NCI-H2227 (cell line): ENCODE measurements at regions not wholly inside any gene's neighbourhood (a gene's known extent, or its start where the extent isn't known, plus 50 kb on each side); places are given as distances from the start of the nearest gene placed in this dataset.

ENCODE experiments used
- DNase-seq: peaks from one replicate; lab custom pipeline; 2025; ENCODE audit not compliant: unreplicated experiment; lab: John Stamatoyannopoulos, UW

GRCh38 chr9:108618906-108619550 lies 236.8 kb downstream of the ACTL7B start:
- DNase-seq = no peak

- no peak for DNase-seq
Measured at GRCh38 chr9:108617676-108618075, 238.1 kb downstream of the ACTL7B start.

- no peak for DNase-seq
Measured at GRCh38 chr9:108615152-108615551, 240.6 kb downstream of the ACTL7B start.

GRCh38 chr9:108612513-108612912 lies 243.3 kb downstream of the ACTL7B start:
- DNase-seq = no peak

- no peak for DNase-seq
Measured at GRCh38 chr9:108609897-108610253, 245.9 kb downstream of the ACTL7B start.

- no peak for DNase-seq
Measured at GRCh38 chr9:108609227-108609896, 246.4 kb downstream of the ACTL7B start.

- no peak for DNase-seq
Measured at GRCh38 chr9:108607607-108608006, 248.2 kb downstream of the ACTL7B start.

GRCh38 chr9:108606401-108606800 lies 249.4 kb downstream of the ACTL7B start:
- no peak for DNase-seq

GRCh38 chr9:108603141-108603540 lies 252.6 kb downstream of the ACTL7B start:
- DNase-seq = no peak

GRCh38 chr9:108600896-108601295 lies 254.9 kb downstream of the ACTL7B start:
- no peak for DNase-seq

GRCh38 chr9:108599571-108599970 lies 256.2 kb downstream of the ACTL7B start:
- DNase-seq = no peak

- no peak for DNase-seq
Measured at GRCh38 chr9:108591121-108591520, 264.7 kb downstream of the ACTL7B start.

- DNase-seq = no peak
Measured at GRCh38 chr9:108588246-108588645, 267.5 kb downstream of the ACTL7B start.

- no peak for DNase-seq
Measured at GRCh38 chr9:108586471-108587139, 269.2 kb downstream of the ACTL7B start.

- no peak for DNase-seq
Measured at GRCh38 chr9:108584860-108585259, 270.9 kb downstream of the ACTL7B start.

GRCh38 chr9:108582726-108583125 lies 273.1 kb downstream of the ACTL7B start:
- no peak for DNase-seq

GRCh38 chr9:108579757-108580439 lies 275.9 kb downstream of the ACTL7B start:
- no peak for DNase-seq

- no peak for DNase-seq
Measured at GRCh38 chr9:108575276-108575675, 280.5 kb downstream of the ACTL7B start.

GRCh38 chr9:108569624-108570023 lies 286.2 kb downstream of the ACTL7B start:
- DNase-seq = no peak

- DNase-seq = no peak
Measured at GRCh38 chr9:108568093-108568492, 287.7 kb downstream of the ACTL7B start.

- DNase-seq = no peak
Measured at GRCh38 chr9:108567571-108567970, 288.2 kb downstream of the ACTL7B start.
